GM19395 (cell line): ENCODE measurements at regions not wholly inside any gene's neighbourhood (a gene's known extent, or its start where the extent isn't known, plus 50 kb on each side); places are given as distances from the start of the nearest gene placed in this dataset.

Experiments
- ATAC-seq: cut with Tn5 transposase; IDR thresholded peaks from one replicate; pipeline ENCODE4 v1.9.1; 2021; ENCODE audit warnings: mild to moderate bottlenecking, moderate library complexity; ENCODE audit not compliant: unreplicated experiment

- no peak for ATAC-seq
Observed at GRCh38 chr9:90408659-90409058, 234.0 kb downstream of the DIRAS2 start.

- ATAC-seq, result no peak
Observed at GRCh38 chr9:90419221-90419851, 223.3 kb downstream of the DIRAS2 start.

GRCh38 chr9:90420211-90420610 lies 222.4 kb downstream of the DIRAS2 start:
- no peak for ATAC-seq

- ATAC-seq, result no peak
Observed at GRCh38 chr9:90420768-90421513, 221.7 kb downstream of the DIRAS2 start.

- ATAC-seq, result no peak
Observed at GRCh38 chr9:90421786-90422185, 220.8 kb downstream of the DIRAS2 start.

- ATAC-seq, result no peak
Observed at GRCh38 chr9:90423661-90424193, 218.9 kb downstream of the DIRAS2 start.

GRCh38 chr9:90428517-90428916 lies 214.1 kb downstream of the DIRAS2 start:
- no peak for ATAC-seq

- no peak for ATAC-seq
Observed at GRCh38 chr9:90432951-90433350, 209.7 kb downstream of the DIRAS2 start.

GRCh38 chr9:90433398-90433941 lies 209.2 kb downstream of the DIRAS2 start:
- no peak for ATAC-seq

- ATAC-seq, result no peak
Observed at GRCh38 chr9:90441814-90442213, 200.8 kb downstream of the DIRAS2 start.

- ATAC-seq, result no peak
Observed at GRCh38 chr9:90442723-90443122, 199.9 kb downstream of the DIRAS2 start.

- ATAC-seq, result no peak
Observed at GRCh38 chr9:90444609-90445204, 197.9 kb downstream of the DIRAS2 start.

- no peak for ATAC-seq
Observed at GRCh38 chr9:90445391-90445790, 197.2 kb downstream of the DIRAS2 start.

GRCh38 chr9:90446200-90446948 lies 196.2 kb downstream of the DIRAS2 start:
- ATAC-seq, result no peak

- no peak for ATAC-seq
Observed at GRCh38 chr9:90447773-90448172, 194.9 kb downstream of the DIRAS2 start.

- no peak for ATAC-seq
Observed at GRCh38 chr9:90449213-90449925, 193.3 kb downstream of the DIRAS2 start.

GRCh38 chr9:90451804-90452203 lies 190.8 kb downstream of the DIRAS2 start:
- no peak for ATAC-seq

GRCh38 chr9:90455316-90455715 lies 187.3 kb downstream of the DIRAS2 start:
- ATAC-seq, result no peak

- ATAC-seq, result no peak
Observed at GRCh38 chr9:90457386-90458190, 185.0 kb downstream of the DIRAS2 start.
